WTC11 (cell line): ENCODE measurements at regions not wholly inside any gene's neighbourhood (a gene's known extent, or its start where the extent isn't known, plus 50 kb on each side); places are given as distances from the start of the nearest gene placed in this dataset.

Source experiments
- ATAC-seq: fragments of 200-7000 bp; cut with Tn5 transposase; 2 replicates; pipeline ENCODE4 v1.10.0; 2021; ENCODE audit warnings: mild to moderate bottlenecking, moderate library complexity
- CTCF ChIA-PET: fragments of 300-600 bp; sonication (Branson Sonifier 250); formaldehyde crosslinking; loops from one replicate; lab custom pipeline; 2021; ENCODE audit warnings: antibody characterized with exemption; lab: Charles Lee
- POLR2A ChIA-PET: fragments of 350-600 bp; sonication (Branson Sonifier 250); formaldehyde crosslinking; loops from one replicate; lab custom pipeline; 2021; ENCODE audit warnings: antibody characterized with exemption; lab: Charles Lee
- DNase-seq: peaks from one replicate; pipeline ENCODE4 v3.0.0; 2021; ENCODE audit warnings: low spot score
- H3K27ac Mint-ChIP-seq: 2 replicates; pipeline ENCODE4 v1.8.0; 2021; ENCODE audit warnings: mixed read lengths
- H3K27me3 Mint-ChIP-seq: 2 replicates; pipeline ENCODE4 v1.8.0; 2021; ENCODE audit warnings: low read depth, mild to moderate bottlenecking, moderate library complexity, mixed read lengths
- H3K36me3 Mint-ChIP-seq: 2 replicates; pipeline ENCODE4 v1.8.0; 2021; ENCODE audit warnings: mixed read lengths
- H3K4me1 Mint-ChIP-seq: 2 replicates; pipeline ENCODE4 v1.8.0; 2022; ENCODE audit warnings: mixed read lengths
- H3K4me3 Mint-ChIP-seq: 2 replicates; pipeline ENCODE4 v1.8.0; 2021; ENCODE audit warnings: mild to moderate bottlenecking, moderate library complexity, mixed read lengths
- H3K9me3 Mint-ChIP-seq: 2 replicates; pipeline ENCODE4 v1.8.0; 2021; ENCODE audit warnings: mixed read lengths
- ATF6 ChIP-seq: sonication (generic); formaldehyde crosslinking; IDR thresholded peaks from 2 replicates; pipeline ENCODE4 v1.8.1; 2023; ENCODE audit warnings: mild to moderate bottlenecking, missing genetic modification reagents
- CREM ChIP-seq: sonication (generic); formaldehyde crosslinking; IDR thresholded peaks from 2 replicates; pipeline ENCODE4 v1.8.1; 2022; ENCODE audit warnings: mild to moderate bottlenecking, missing genetic modification reagents, moderate library complexity
- EMX1 ChIP-seq: fragments of 250-450 bp; sonication (Bioruptor Pico); IDR thresholded peaks from 2 replicates; pipeline ENCODE4 v1.8.0; 2021; ENCODE audit warnings: mild to moderate bottlenecking
- ETV6 ChIP-seq: sonication (generic); formaldehyde crosslinking; IDR thresholded peaks from 2 replicates; pipeline ENCODE4 v1.8.1; 2022; ENCODE audit warnings: mild to moderate bottlenecking, missing genetic modification reagents
- FOXK1 ChIP-seq: sonication (generic); formaldehyde crosslinking; IDR thresholded peaks from 2 replicates; pipeline ENCODE4 v1.8.0; 2022; ENCODE audit warnings: mild to moderate bottlenecking, moderate library complexity, missing genetic modification reagents
- FOXP4 ChIP-seq: sonication (generic); formaldehyde crosslinking; IDR thresholded peaks from 2 replicates; pipeline ENCODE4 v1.8.0; 2022; ENCODE audit warnings: mild to moderate bottlenecking, missing genetic modification reagents
- GRHL2 ChIP-seq: fragments of 250-450 bp; sonication (Bioruptor Pico); IDR thresholded peaks from 2 replicates; pipeline ENCODE4 v1.8.0; 2022; ENCODE audit warnings: mild to moderate bottlenecking, moderate library complexity; ENCODE audit not compliant: insufficient replicate concordance, severe bottlenecking
- HMGA2 ChIP-seq: fragments of 250-450 bp; sonication (Bioruptor Pico); IDR thresholded peaks from 2 replicates; pipeline ENCODE4 v1.4.0; 2021; ENCODE audit warnings: mild to moderate bottlenecking, moderate library complexity
- HMGXB4 ChIP-seq: sonication (generic); formaldehyde crosslinking; IDR thresholded peaks from 2 replicates; pipeline ENCODE4 v1.8.1; 2023; ENCODE audit warnings: mild to moderate bottlenecking, moderate library complexity, missing genetic modification reagents
- IRF2 ChIP-seq: sonication (generic); formaldehyde crosslinking; IDR thresholded peaks from 2 replicates; pipeline ENCODE4 v1.8.0; 2022; ENCODE audit warnings: low read depth, missing genetic modification reagents, borderline replicate concordance
- JAZF1 ChIP-seq: fragments of 250-450 bp; sonication (Bioruptor Pico); IDR thresholded peaks from 2 replicates; pipeline ENCODE4 v1.9.0; 2021; ENCODE audit warnings: moderate library complexity, mild to moderate bottlenecking, inconsistent platforms
- MLX ChIP-seq: sonication (generic); formaldehyde crosslinking; IDR thresholded peaks from 2 replicates; pipeline ENCODE4 v1.8.1; 2023; ENCODE audit warnings: mild to moderate bottlenecking, missing genetic modification reagents, moderate library complexity
- NFATC4 ChIP-seq: fragments of 250-450 bp; sonication (Bioruptor Pico); IDR thresholded peaks from 2 replicates; pipeline ENCODE4 v1.9.0; 2021; ENCODE audit warnings: mild to moderate bottlenecking
- RELA ChIP-seq: sonication (generic); formaldehyde crosslinking; IDR thresholded peaks from 2 replicates; pipeline ENCODE4 v1.8.1; 2022; ENCODE audit warnings: missing genetic modification reagents, mild to moderate bottlenecking, borderline replicate concordance
- RORB ChIP-seq: fragments of 250-450 bp; sonication (Bioruptor Pico); IDR thresholded peaks from 2 replicates; pipeline ENCODE4 v1.9.0; 2021; ENCODE audit warnings: mild to moderate bottlenecking
- SP1 ChIP-seq: sonication (generic); formaldehyde crosslinking; conservative IDR thresholded peaks from 2 replicates; pipeline ENCODE4 v1.8.1; 2022; ENCODE audit warnings: missing genetic modification reagents
- STAT6 ChIP-seq: sonication (generic); formaldehyde crosslinking; conservative IDR thresholded peaks from 2 replicates; pipeline ENCODE4 v1.8.1; 2023; ENCODE audit warnings: mild to moderate bottlenecking, low read depth, missing genetic modification reagents, moderate library complexity
- TP53 ChIP-seq: sonication (generic); formaldehyde crosslinking; IDR thresholded peaks from 2 replicates; pipeline ENCODE4 v1.8.1; 2023; ENCODE audit warnings: mild to moderate bottlenecking, missing genetic modification reagents
- USF2 ChIP-seq: sonication (generic); formaldehyde crosslinking; IDR thresholded peaks from 2 replicates; pipeline ENCODE4 v1.8.1; 2023; ENCODE audit warnings: mild to moderate bottlenecking, missing genetic modification reagents, moderate library complexity
- ZBTB21 ChIP-seq: sonication (generic); formaldehyde crosslinking; IDR thresholded peaks from 2 replicates; pipeline ENCODE4 v1.8.1; 2023; ENCODE audit warnings: mild to moderate bottlenecking, missing genetic modification reagents, borderline replicate concordance
- ZNF219 ChIP-seq: sonication (generic); formaldehyde crosslinking; IDR thresholded peaks from 2 replicates; pipeline ENCODE4 v1.8.0; 2023; ENCODE audit warnings: missing genetic modification reagents, mild to moderate bottlenecking, borderline replicate concordance
- ZNF263 ChIP-seq: sonication (generic); formaldehyde crosslinking; IDR thresholded peaks from 2 replicates; pipeline ENCODE4 v1.8.1; 2022; ENCODE audit warnings: low read depth, mild to moderate bottlenecking, moderate library complexity, missing genetic modification reagents
- ZNF317 ChIP-seq: sonication (generic); formaldehyde crosslinking; IDR thresholded peaks from 2 replicates; pipeline ENCODE4 v1.8.1; 2023; ENCODE audit warnings: low read depth, mild to moderate bottlenecking, moderate library complexity, missing genetic modification reagents, borderline replicate concordance

GRCh38 chr2:217462121-217462520 is 540.7 kb downstream of the TNS1 start (continued):
- no peak for TF ChIP-seq SP1 (CRISPR knock-in tag)

- TF ChIP-seq ZNF263 (CRISPR knock-in tag) (no peak), HMGXB4 (no peak), RORB (CRISPR knock-in tag) (no peak), EMX1 (CRISPR knock-in tag) (no peak), FOXP4 (CRISPR knock-in tag) (no peak), ZNF219 (CRISPR knock-in tag) (no peak), FOXK1 (CRISPR knock-in tag) (no peak), JAZF1 (CRISPR knock-in tag) (no peak), RELA (no peak), TP53 (CRISPR knock-in tag) (no peak), CREM (CRISPR knock-in tag) (no peak), ZNF317 (CRISPR knock-in tag) (no peak), ZBTB21 (CRISPR knock-in tag) (no peak), HMGA2 (CRISPR knock-in tag) (no peak), NFATC4 (CRISPR knock-in tag) (no peak), USF2 (CRISPR knock-in tag) (no peak), ETV6 (CRISPR knock-in tag) (no peak), IRF2 (CRISPR knock-in tag) (no peak)
- ATAC-seq: no peak
- Mint-ChIP-seq H3K36me3 (no peaks in the 10 kb centered on the region), H3K9me3 (peaks cover 4% of the 10 kb centered on the region; the same call in 1 of the 2 replicates), H3K4me1 (no peaks in the 10 kb centered on the region), H3K4me3 (no peak overlapping the region), H3K27ac (no peak overlapping the region), H3K27me3 (no peaks in the 10 kb centered on the region)
- POLR2A ChIA-PET: no interaction called here
- DNase-seq: no peak
- CTCF ChIA-PET: no interaction called here
Observed at GRCh38 chr2:217461674-217462073, 541.1 kb downstream of the TNS1 start.

- Mint-ChIP-seq H3K4me3 (no peak overlapping the region), H3K36me3 (no peaks in the 10 kb centered on the region), H3K27me3 (no peaks in the 10 kb centered on the region), H3K4me1 (no peaks in the 10 kb centered on the region), H3K27ac (no peak overlapping the region), H3K9me3 (peaks cover 4% of the 10 kb centered on the region; the same call in 1 of the 2 replicates)
- ATAC-seq (no peak), DNase-seq (no peak)
- ChIA-PET POLR2A (interaction anchor here (0.5 kb wide), 1 partner anchor 520 kb away, joined by 3 read pairs; no protein-coding TSS in a partner anchor), CTCF (interaction anchor here (1.4 kb wide), 1 partner anchor 253 kb away, joined by 3 read pairs; no protein-coding TSS in a partner anchor)
- TF ChIP-seq RELA: no peak
- TF ChIP-seq MLX (CRISPR knock-in tag): no peak
- TF ChIP-seq ATF6 (CRISPR knock-in tag): no peak
- TF ChIP-seq STAT6 (CRISPR knock-in tag): no peak
- no peak for TF ChIP-seq GRHL2 (CRISPR knock-in tag)
Observed at GRCh38 chr2:217459680-217460405, 543.0 kb downstream of the TNS1 start.
